ENCODE measurements at regions not wholly inside any gene's neighbourhood (a gene's known extent, or its start where the extent isn't known, plus 50 kb on each side); places are given as distances from the start of the nearest gene placed in this dataset.

DNA sequence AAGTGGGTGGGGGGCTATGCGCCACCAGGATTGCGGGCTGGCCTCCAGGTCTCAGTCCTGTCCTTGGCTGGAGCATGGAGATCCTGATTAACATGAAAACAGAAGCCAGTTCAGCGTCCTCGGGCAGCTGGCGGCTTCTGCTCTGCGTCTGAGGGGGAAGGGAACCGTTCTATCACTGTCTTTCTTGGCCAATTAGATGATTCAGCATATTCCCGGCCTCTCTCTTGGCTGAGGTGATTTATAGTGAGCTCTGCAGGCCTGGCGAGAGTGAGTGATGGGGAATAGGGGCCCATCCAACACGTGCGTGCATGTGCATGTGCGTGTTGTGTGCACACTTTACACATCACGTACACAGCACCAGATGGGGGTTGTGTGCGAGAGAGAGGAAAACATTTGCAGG, 145.8 kb upstream of the ATP6AP2 start:
- H3K4me1 ChIP-seq: no peaks in the 10 kb centered on the region
- H3K4me2 ChIP-seq: no peak overlapping the region
- CTCF ChIA-PET: no interaction called here
- FAIRE-seq: no peak
- POLR2A ChIA-PET: no interaction called here
- ATAC-seq: no peak
- DNase-seq (ENCODE audit: low read depth in 1 of 2, low spot score in 1 of 2): no peak
- H3K27ac ChIP-seq: no peak overlapping the region
- H3K4me3 ChIP-seq: no peak overlapping the region
- TF ChIP-seq CBX8 (IDR thresholded peaks at IDR 0.05) (no peak), MAFK (IDR thresholded peaks at IDR 0.05; ENCODE audit: partially characterized antibody) (peak; percentile 73)
- WGBS (ENCODE audit: missing lambda C conversion rate): 85% methylated on average over 13 of the region's 14 CpGs
- H3K9me3 ChIP-seq: no peaks in the 10 kb centered on the region

- ChIA-PET CTCF (no interaction called here), POLR2A (no interaction called here)
- no peak overlapping the region for H3K4me2 ChIP-seq
- ATAC-seq (no peak), FAIRE-seq (no peak), DNase-seq (ENCODE audit: low read depth in 1 of 2, low spot score in 1 of 2) (no peak)
- 58% methylated on average over 6 of the region's 6 CpGs for WGBS (ENCODE audit: missing lambda C conversion rate)
- H3K4me1 ChIP-seq: no peaks in the 10 kb centered on the region
- no peak overlapping the region for H3K27ac ChIP-seq
- TF ChIP-seq HEYL (CRISPR knock-in tag; IDR thresholded peaks at IDR 0.05) (no peak), POLR2AphosphoS2 (conservative IDR thresholded peaks at IDR 0.05; ENCODE audit: low read length) (no peak), CBX8 (IDR thresholded peaks at IDR 0.05) (no peak), CEBPB (IDR thresholded peaks at IDR 0.05) (no peak), JUN (IDR thresholded peaks at IDR 0.05) (no peak), CTCF (IDR thresholded peaks at IDR 0.05) (no peak), RAD21 (conservative IDR thresholded peaks at IDR 0.05 in 1 of 2, IDR thresholded peaks at IDR 0.05 in 1 of 2) (no peak), FOSL2 (IDR thresholded peaks at IDR 0.05) (no peak), FOSL2 (CRISPR knock-in tag; IDR thresholded peaks at IDR 0.05) (no peak), NFE2L2 (conservative IDR thresholded peaks at IDR 0.05; ENCODE audit: low read length) (no peak), SREBF2 (IDR thresholded peaks at IDR 0.05) (no peak), ELK1 (IDR thresholded peaks at IDR 0.05; ENCODE audit: low read depth, low read length) (no peak), MAFK (IDR thresholded peaks at IDR 0.05; ENCODE audit: partially characterized antibody) (no peak)
- TF ChIP-seq, protein P1, sequence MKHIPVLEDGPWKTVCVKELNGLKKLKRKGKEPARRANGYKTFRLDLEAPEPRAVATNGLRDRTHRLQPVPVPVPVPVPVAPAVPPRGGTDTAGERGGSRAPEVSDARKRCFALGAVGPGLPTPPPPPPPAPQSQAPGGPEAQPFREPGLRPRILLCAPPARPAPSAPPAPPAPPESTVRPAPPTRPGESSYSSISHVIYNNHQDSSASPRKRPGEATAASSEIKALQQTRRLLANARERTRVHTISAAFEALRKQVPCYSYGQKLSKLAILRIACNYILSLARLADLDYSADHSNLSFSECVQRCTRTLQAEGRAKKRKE (CRISPR knock-in tag; IDR thresholded peaks at IDR 0.05; ENCODE audit: low read depth): no peak
- no peak overlapping the region for H3K4me3 ChIP-seq
- H3K9me3 ChIP-seq: no peaks in the 10 kb centered on the region
Measured at GRCh38 chrX:40434443-40434842, 146.3 kb upstream of the ATP6AP2 start.

- H3K27ac ChIP-seq: no peak overlapping the region
- WGBS (ENCODE audit: missing lambda C conversion rate): 94% methylated on average over 2 of the region's 2 CpGs
- no peak for TF ChIP-seq KDM1A (IDR thresholded peaks at IDR 0.05; ENCODE audit: low read depth)
- TF ChIP-seq RFX5 (IDR thresholded peaks at IDR 0.05): no peak
- no peak for TF ChIP-seq HOXB5 (CRISPR knock-in tag; IDR thresholded peaks at IDR 0.05)
- TF ChIP-seq POLR2AphosphoS2 (conservative IDR thresholded peaks at IDR 0.05; ENCODE audit: low read length): no peak
- no peak for TF ChIP-seq RCOR1 (IDR thresholded peaks at IDR 0.05; ENCODE audit: low read depth, low read length)
- TF ChIP-seq POLR2A (IDR thresholded peaks at IDR 0.05; ENCODE audit: low read length): no peak
- TF ChIP-seq MAZ (IDR thresholded peaks at IDR 0.05; ENCODE audit: borderline replicate concordance, low read depth, low read length): no peak
- TF ChIP-seq, protein P2, sequence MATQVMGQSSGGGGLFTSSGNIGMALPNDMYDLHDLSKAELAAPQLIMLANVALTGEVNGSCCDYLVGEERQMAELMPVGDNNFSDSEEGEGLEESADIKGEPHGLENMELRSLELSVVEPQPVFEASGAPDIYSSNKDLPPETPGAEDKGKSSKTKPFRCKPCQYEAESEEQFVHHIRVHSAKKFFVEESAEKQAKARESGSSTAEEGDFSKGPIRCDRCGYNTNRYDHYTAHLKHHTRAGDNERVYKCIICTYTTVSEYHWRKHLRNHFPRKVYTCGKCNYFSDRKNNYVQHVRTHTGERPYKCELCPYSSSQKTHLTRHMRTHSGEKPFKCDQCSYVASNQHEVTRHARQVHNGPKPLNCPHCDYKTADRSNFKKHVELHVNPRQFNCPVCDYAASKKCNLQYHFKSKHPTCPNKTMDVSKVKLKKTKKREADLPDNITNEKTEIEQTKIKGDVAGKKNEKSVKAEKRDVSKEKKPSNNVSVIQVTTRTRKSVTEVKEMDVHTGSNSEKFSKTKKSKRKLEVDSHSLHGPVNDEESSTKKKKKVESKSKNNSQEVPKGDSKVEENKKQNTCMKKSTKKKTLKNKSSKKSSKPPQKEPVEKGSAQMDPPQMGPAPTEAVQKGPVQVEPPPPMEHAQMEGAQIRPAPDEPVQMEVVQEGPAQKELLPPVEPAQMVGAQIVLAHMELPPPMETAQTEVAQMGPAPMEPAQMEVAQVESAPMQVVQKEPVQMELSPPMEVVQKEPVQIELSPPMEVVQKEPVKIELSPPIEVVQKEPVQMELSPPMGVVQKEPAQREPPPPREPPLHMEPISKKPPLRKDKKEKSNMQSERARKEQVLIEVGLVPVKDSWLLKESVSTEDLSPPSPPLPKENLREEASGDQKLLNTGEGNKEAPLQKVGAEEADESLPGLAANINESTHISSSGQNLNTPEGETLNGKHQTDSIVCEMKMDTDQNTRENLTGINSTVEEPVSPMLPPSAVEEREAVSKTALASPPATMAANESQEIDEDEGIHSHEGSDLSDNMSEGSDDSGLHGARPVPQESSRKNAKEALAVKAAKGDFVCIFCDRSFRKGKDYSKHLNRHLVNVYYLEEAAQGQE (IDR thresholded peaks at IDR 0.05): no peak
- no peak for TF ChIP-seq FOSL2 (IDR thresholded peaks at IDR 0.05)
- TF ChIP-seq FOSL2 (CRISPR knock-in tag; IDR thresholded peaks at IDR 0.05): no peak
- no peak for TF ChIP-seq JUNB (IDR thresholded peaks at IDR 0.05)
- TF ChIP-seq CBX2 (IDR thresholded peaks at IDR 0.05; ENCODE audit: borderline replicate concordance, low read depth): no peak
- no peak for TF ChIP-seq JUN (IDR thresholded peaks at IDR 0.05)
- no peak for TF ChIP-seq RNF2 (IDR thresholded peaks at IDR 0.05; ENCODE audit: borderline replicate concordance, low read depth)
- TF ChIP-seq CEBPB (IDR thresholded peaks at IDR 0.05): no peak
- TF ChIP-seq NPAS2 (CRISPR knock-in tag; IDR thresholded peaks at IDR 0.05; ENCODE audit: borderline replicate concordance): no peak
- TF ChIP-seq SREBF2 (IDR thresholded peaks at IDR 0.05): no peak
- POLR2A ChIA-PET: no interaction called here
- H3K4me1 ChIP-seq: no peaks in the 10 kb centered on the region
- no peaks in the 10 kb centered on the region for H3K9me3 ChIP-seq
- H3K4me3 ChIP-seq: no peak overlapping the region
- no peak for DNase-seq (ENCODE audit: low read depth in 1 of 2, low spot score in 1 of 2)
- no peak for FAIRE-seq
- CTCF ChIA-PET: no interaction called here
- ATAC-seq: no peak
- no peak overlapping the region for H3K4me2 ChIP-seq
Measured at GRCh38 chrX:40433160-40433559, 147.6 kb upstream of the ATP6AP2 start.
